ENCODE measurements at regions not wholly inside any gene's neighbourhood (a gene's known extent, or its start where the extent isn't known, plus 50 kb on each side); places are given as distances from the start of the nearest gene placed in this dataset.

GRCh38 chr3:161690299-161690620 is 193.7 kb downstream of the OTOL1 start:
- no peak for TF ChIP-seq SP1 (IDR thresholded peaks at IDR 0.05; ENCODE audit: low read depth, low read length)
- TF ChIP-seq SMC3 (IDR thresholded peaks at IDR 0.05; ENCODE audit: borderline replicate concordance, low read length): no peak
- TF ChIP-seq, protein P1, sequence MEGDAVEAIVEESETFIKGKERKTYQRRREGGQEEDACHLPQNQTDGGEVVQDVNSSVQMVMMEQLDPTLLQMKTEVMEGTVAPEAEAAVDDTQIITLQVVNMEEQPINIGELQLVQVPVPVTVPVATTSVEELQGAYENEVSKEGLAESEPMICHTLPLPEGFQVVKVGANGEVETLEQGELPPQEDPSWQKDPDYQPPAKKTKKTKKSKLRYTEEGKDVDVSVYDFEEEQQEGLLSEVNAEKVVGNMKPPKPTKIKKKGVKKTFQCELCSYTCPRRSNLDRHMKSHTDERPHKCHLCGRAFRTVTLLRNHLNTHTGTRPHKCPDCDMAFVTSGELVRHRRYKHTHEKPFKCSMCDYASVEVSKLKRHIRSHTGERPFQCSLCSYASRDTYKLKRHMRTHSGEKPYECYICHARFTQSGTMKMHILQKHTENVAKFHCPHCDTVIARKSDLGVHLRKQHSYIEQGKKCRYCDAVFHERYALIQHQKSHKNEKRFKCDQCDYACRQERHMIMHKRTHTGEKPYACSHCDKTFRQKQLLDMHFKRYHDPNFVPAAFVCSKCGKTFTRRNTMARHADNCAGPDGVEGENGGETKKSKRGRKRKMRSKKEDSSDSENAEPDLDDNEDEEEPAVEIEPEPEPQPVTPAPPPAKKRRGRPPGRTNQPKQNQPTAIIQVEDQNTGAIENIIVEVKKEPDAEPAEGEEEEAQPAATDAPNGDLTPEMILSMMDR (IDR thresholded peaks at IDR 0.05 in 2 of 3, conservative IDR thresholded peaks at IDR 0.05 in 1 of 3; ENCODE audit: control insufficient read depth in 2 of 3, extremely low read depth in 1 of 3, insufficient read depth in 1 of 3, low read depth in 3 of 3, low read length in 3 of 3): no peak
- TF ChIP-seq MAX (IDR thresholded peaks at IDR 0.05; ENCODE audit: low read depth, low read length): no peak
- TF ChIP-seq TARDBP (IDR thresholded peaks at IDR 0.05; ENCODE audit: borderline replicate concordance): no peak
- TF ChIP-seq FOXM1 (IDR thresholded peaks at IDR 0.05; ENCODE audit: low read depth, low read length): no peak
- TF ChIP-seq NRF1 (conservative IDR thresholded peaks at IDR 0.05; ENCODE audit: low read depth, low read length): no peak
- no peak for TF ChIP-seq POLR2A (IDR thresholded peaks at IDR 0.05; ENCODE audit: low read depth, low read length)
- TF ChIP-seq SRF (IDR thresholded peaks at IDR 0.05; ENCODE audit: low read depth in 2 of 2, low read length in 2 of 2): no peak
- TF ChIP-seq, protein P2, sequence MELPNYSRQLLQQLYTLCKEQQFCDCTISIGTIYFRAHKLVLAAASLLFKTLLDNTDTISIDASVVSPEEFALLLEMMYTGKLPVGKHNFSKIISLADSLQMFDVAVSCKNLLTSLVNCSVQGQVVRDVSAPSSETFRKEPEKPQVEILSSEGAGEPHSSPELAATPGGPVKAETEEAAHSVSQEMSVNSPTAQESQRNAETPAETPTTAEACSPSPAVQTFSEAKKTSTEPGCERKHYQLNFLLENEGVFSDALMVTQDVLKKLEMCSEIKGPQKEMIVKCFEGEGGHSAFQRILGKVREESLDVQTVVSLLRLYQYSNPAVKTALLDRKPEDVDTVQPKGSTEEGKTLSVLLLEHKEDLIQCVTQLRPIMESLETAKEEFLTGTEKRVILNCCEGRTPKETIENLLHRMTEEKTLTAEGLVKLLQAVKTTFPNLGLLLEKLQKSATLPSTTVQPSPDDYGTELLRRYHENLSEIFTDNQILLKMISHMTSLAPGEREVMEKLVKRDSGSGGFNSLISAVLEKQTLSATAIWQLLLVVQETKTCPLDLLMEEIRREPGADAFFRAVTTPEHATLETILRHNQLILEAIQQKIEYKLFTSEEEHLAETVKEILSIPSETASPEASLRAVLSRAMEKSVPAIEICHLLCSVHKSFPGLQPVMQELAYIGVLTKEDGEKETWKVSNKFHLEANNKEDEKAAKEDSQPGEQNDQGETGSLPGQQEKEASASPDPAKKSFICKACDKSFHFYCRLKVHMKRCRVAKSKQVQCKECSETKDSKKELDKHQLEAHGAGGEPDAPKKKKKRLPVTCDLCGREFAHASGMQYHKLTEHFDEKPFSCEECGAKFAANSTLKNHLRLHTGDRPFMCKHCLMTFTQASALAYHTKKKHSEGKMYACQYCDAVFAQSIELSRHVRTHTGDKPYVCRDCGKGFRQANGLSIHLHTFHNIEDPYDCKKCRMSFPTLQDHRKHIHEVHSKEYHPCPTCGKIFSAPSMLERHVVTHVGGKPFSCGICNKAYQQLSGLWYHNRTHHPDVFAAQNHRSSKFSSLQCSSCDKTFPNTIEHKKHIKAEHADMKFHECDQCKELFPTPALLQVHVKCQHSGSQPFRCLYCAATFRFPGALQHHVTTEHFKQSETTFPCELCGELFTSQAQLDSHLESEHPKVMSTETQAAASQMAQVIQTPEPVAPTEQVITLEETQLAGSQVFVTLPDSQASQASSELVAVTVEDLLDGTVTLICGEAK (IDR thresholded peaks at IDR 0.05; ENCODE audit: borderline replicate concordance): no peak
- no peak for TF ChIP-seq E2F8 (IDR thresholded peaks at IDR 0.05; ENCODE audit: low read depth, partially characterized antibody)
